MCF 10A (cell line): ENCODE measurements at regions not wholly inside any gene's neighbourhood (a gene's known extent, or its start where the extent isn't known, plus 50 kb on each side); places are given as distances from the start of the nearest gene placed in this dataset.

Experiments
- BruUV-seq: library from RNA; stranded (reverse); fragments of 400-500 nt; replicated peaks from 2 replicates; lab custom pipeline; 2021; lab: Mats Ljungman, UMichigan
- CTCF ChIA-PET: fragments of 300-600 bp; sonication (Branson Sonifier 250); formaldehyde crosslinking; extraction: SDS; loops from one replicate; lab custom pipeline; 2021; ENCODE audit warnings: antibody characterized with exemption, inconsistent platforms; lab: Yijun Ruan, JAX
- POLR2A ChIA-PET: fragments of 300-600, 350-650 bp; sonication (Branson Sonifier 250); formaldehyde crosslinking; extraction: SDS; loops from one replicate; lab custom pipeline; 2020; ENCODE audit warnings: antibody characterized with exemption, inconsistent platforms; lab: Yijun Ruan, JAX
- DNase-seq: peaks from one replicate; pipeline ENCODE4 v3.0.0-alpha.2; 2018; ENCODE audit not compliant: unreplicated experiment
- H3K27ac Mint-ChIP-seq: one replicate; pipeline ENCODE4 v1.8.0; 2022; ENCODE audit warnings: mild to moderate bottlenecking, low read depth, mixed read lengths; ENCODE audit not compliant: unreplicated experiment
- H3K27me3 Mint-ChIP-seq: one replicate; pipeline ENCODE4 v1.8.0; 2022; ENCODE audit warnings: mixed read lengths; ENCODE audit not compliant: insufficient read depth, unreplicated experiment
- H3K36me3 Mint-ChIP-seq: one replicate; pipeline ENCODE4 v1.8.0; 2022; ENCODE audit warnings: mild to moderate bottlenecking, moderate library complexity, mixed read lengths; ENCODE audit not compliant: insufficient read depth, unreplicated experiment
- H3K4me1 Mint-ChIP-seq: one replicate; pipeline ENCODE4 v1.8.0; 2022; ENCODE audit warnings: mixed read lengths; ENCODE audit not compliant: insufficient read depth, unreplicated experiment
- H3K4me3 Mint-ChIP-seq: one replicate; pipeline ENCODE4 v1.8.0; 2022; ENCODE audit warnings: mild to moderate bottlenecking, moderate library complexity, mixed read lengths; ENCODE audit not compliant: unreplicated experiment
- H3K9me3 Mint-ChIP-seq: one replicate; pipeline ENCODE4 v1.8.0; 2022; ENCODE audit warnings: mixed read lengths; ENCODE audit not compliant: unreplicated experiment
- intact Hi-C: fragments of 100-400 bp; cut with micrococcal nuclease; formaldehyde crosslinking; loops from 2 replicates; pipeline ENCODE4 v1.14.1; 2022
- TF ChIP-seq, protein P1 (sequence below): fragments of 200-600 bp; IDR thresholded peaks from one replicate; pipeline ENCODE4 v1.8.0; 2022; ENCODE audit warnings: antibody characterized with exemption, mild to moderate bottlenecking; ENCODE audit not compliant: unreplicated experiment

GRCh38 chr4:38232741-38233140, 272.5 kb downstream of the PTTG2 start:
- intact Hi-C loops: no loop called here
- no peak overlapping the region for H3K4me3 Mint-ChIP-seq
- no TSS peak for BruUV-seq
- no peaks in the 10 kb centered on the region for H3K36me3 Mint-ChIP-seq
- no peak for DNase-seq
- H3K4me1 Mint-ChIP-seq: peaks cover 20% of the 10 kb centered on the region
- ChIA-PET CTCF (interaction anchor here (1.1 kb wide), 1 partner anchor 81 kb away, joined by 3 read pairs; no protein-coding TSS in a partner anchor), POLR2A (interaction anchor here (1.3 kb wide), 1 partner anchor 12 kb away, joined by 3 read pairs; no protein-coding TSS in a partner anchor)
- no peaks in the 10 kb centered on the region for H3K9me3 Mint-ChIP-seq
- TF ChIP-seq, protein P1, sequence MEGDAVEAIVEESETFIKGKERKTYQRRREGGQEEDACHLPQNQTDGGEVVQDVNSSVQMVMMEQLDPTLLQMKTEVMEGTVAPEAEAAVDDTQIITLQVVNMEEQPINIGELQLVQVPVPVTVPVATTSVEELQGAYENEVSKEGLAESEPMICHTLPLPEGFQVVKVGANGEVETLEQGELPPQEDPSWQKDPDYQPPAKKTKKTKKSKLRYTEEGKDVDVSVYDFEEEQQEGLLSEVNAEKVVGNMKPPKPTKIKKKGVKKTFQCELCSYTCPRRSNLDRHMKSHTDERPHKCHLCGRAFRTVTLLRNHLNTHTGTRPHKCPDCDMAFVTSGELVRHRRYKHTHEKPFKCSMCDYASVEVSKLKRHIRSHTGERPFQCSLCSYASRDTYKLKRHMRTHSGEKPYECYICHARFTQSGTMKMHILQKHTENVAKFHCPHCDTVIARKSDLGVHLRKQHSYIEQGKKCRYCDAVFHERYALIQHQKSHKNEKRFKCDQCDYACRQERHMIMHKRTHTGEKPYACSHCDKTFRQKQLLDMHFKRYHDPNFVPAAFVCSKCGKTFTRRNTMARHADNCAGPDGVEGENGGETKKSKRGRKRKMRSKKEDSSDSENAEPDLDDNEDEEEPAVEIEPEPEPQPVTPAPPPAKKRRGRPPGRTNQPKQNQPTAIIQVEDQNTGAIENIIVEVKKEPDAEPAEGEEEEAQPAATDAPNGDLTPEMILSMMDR: no peak
- no peaks in the 10 kb centered on the region for H3K27me3 Mint-ChIP-seq
- H3K27ac Mint-ChIP-seq: no peak overlapping the region

- Mint-ChIP-seq H3K27ac (no peak overlapping the region), H3K9me3 (no peaks in the 10 kb centered on the region), H3K27me3 (no peaks in the 10 kb centered on the region), H3K36me3 (no peaks in the 10 kb centered on the region), H3K4me1 (peaks cover 20% of the 10 kb centered on the region), H3K4me3 (no peak overlapping the region)
- BruUV-seq: no TSS peak
- intact Hi-C loops: no loop called here
- POLR2A ChIA-PET: no interaction called here
- DNase-seq: no peak
- TF ChIP-seq, protein P1: no peak
- CTCF ChIA-PET: interaction anchor here (0.7 kb wide), 1 partner anchor 13 kb away, joined by 4 read pairs; no protein-coding TSS in a partner anchor
Measured at GRCh38 chr4:38233727-38234480, 273.7 kb downstream of the PTTG2 start.

GRCh38 chr4:38235354-38235753, 275.2 kb downstream of the PTTG2 start:
- TF ChIP-seq, protein P1: no peak
- H3K9me3 Mint-ChIP-seq: no peaks in the 10 kb centered on the region
- H3K36me3 Mint-ChIP-seq: no peaks in the 10 kb centered on the region
- ChIA-PET POLR2A (no interaction called here), CTCF (no interaction called here)
- H3K27me3 Mint-ChIP-seq: no peaks in the 10 kb centered on the region
- BruUV-seq: no TSS peak
- H3K27ac Mint-ChIP-seq: peak overlapping the region; percentile 9
- no peak overlapping the region for H3K4me3 Mint-ChIP-seq
- no peak for DNase-seq
- H3K4me1 Mint-ChIP-seq: peaks cover 17% of the 10 kb centered on the region
- intact Hi-C loops: no loop called here

- BruUV-seq: no TSS peak
- H3K27ac Mint-ChIP-seq: peak overlapping the region; percentile 9
- DNase-seq: no peak
- H3K27me3 Mint-ChIP-seq: no peaks in the 10 kb centered on the region
- H3K4me1 Mint-ChIP-seq: peaks cover 10% of the 10 kb centered on the region
- ChIA-PET POLR2A (interaction anchor here (0.5 to 0.7 kb wide), 2 partner anchors 9 to 77 kb away, joined by 3 read pairs; no protein-coding TSS in a partner anchor), CTCF (interaction anchor here (0.7 kb wide), 1 partner anchor 119 kb away, joined by 4 read pairs; no protein-coding TSS in a partner anchor)
- H3K36me3 Mint-ChIP-seq: no peaks in the 10 kb centered on the region
- intact Hi-C loops: no loop called here
- H3K4me3 Mint-ChIP-seq: no peak overlapping the region
- TF ChIP-seq, protein P1: no peak
- no peaks in the 10 kb centered on the region for H3K9me3 Mint-ChIP-seq
Measured at GRCh38 chr4:38236003-38236402, 275.8 kb downstream of the PTTG2 start.
